ENCODE measurements at regions not wholly inside any gene's neighbourhood (a gene's known extent, or its start where the extent isn't known, plus 50 kb on each side); places are given as distances from the start of the nearest gene placed in this dataset.
"Not testable (repeated sequence)": the region's sequence is repeated elsewhere in the genome, so short reads cannot be mapped to it uniquely, and the experiment has no call there.

- DNase-seq, result no peak
Observed at GRCh38 chr4:101415962-101416361, 68.6 kb upstream of the PPP3CA start.

DNA sequence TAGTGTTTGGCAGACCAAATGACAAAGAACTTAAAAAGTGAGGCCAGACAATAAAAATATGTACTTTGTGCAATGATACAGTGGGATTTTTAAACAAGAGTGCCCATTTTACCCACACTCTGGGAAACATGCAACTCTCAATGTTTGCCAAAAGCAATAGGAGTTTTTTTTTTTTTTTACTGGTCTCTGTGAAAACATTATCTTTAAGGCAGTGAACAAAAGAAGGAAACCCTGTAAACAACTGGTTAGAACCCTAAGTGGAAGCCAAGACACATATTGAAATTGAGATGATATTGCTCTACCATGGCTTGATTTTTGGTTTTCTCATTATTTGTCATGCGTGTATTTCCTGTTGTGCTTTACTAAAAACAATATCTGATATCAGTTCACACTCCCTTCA, 67.2 kb upstream of the PPP3CA start:
- no peak for DNase-seq

GRCh38 chr4:101411926-101412325, 64.6 kb upstream of the PPP3CA start:
- no peak for DNase-seq

GRCh38 chr4:101411281-101411910, 64.1 kb upstream of the PPP3CA start:
- DNase-seq, result not testable (repeated sequence)

DNA sequence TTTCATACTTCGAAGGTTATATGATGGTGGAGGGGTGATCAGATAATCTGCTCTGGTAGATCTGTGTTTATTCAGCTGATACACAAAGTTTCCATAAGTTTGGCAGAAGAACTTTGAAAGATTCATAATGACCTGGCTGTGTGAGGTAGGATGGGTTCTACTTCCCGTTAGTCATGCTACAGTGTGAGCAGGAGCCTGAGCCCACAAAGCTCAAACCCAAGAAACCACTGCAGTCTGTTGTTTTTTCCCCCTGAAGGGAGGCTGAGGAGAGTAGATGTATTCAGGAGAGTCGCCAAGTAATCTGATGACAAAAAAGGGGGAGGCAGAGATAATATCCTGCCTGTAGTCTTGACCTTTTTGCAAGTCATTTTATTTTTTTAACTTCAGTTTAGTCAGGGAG, 52.8 kb upstream of the PPP3CA start:
- DNase-seq, result peak; percentile 73

GRCh38 chr4:101398807-101399206, 51.5 kb upstream of the PPP3CA start:
- DNase-seq, result no peak

Data from fibroblast of skin of right biceps (primary cell).